Peyer's patch (tissue), 4 donors: ENCODE measurements at regions not wholly inside any gene's neighbourhood (a gene's known extent, or its start where the extent isn't known, plus 50 kb on each side); places are given as distances from the start of the nearest gene placed in this dataset.

Source experiments
- POLR2A ChIP-seq, 2 donors: fragments of 450-650 bp; IDR thresholded peaks; one replicate each; pipeline ENCODE4 v1.5.1; 2017; ENCODE audit warnings: antibody characterized with exemption in 2 of 2, mild to moderate bottlenecking in 2 of 2, moderate library complexity in 2 of 2
- TF ChIP-seq, protein P1 (sequence below), 6 experiments: fragments of 450-650 bp in 4 of 6; fragments of 200-600 bp in 2 of 6; sonication (generic) in 1 of 6; IDR thresholded peaks; one replicate each; pipeline ENCODE4 v1.5.1; 2017 to 2019; ENCODE audit warnings: antibody characterized with exemption in 6 of 6, mild to moderate bottlenecking in 3 of 6, moderate library complexity in 1 of 6

DNA sequence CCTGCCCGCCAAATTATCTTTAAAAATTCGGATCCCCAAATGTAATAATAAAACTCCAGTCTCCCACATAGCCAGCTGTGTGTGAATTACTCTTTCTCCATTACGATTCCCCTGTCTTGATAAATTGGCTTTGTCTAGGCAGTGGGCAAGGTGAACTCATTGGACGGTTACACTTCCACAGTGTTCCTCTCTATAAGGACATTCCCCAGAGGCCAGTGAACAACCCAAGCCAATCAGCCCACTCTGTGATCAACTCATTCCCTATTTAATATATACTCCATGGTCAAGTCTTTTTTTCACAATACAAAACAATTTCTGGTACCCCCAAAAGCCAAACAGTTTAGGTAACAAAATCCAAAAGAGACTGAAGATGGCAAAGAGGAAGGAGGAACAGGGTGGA is 90.5 kb upstream of the DAZL start:
- TF ChIP-seq, protein P1, sequence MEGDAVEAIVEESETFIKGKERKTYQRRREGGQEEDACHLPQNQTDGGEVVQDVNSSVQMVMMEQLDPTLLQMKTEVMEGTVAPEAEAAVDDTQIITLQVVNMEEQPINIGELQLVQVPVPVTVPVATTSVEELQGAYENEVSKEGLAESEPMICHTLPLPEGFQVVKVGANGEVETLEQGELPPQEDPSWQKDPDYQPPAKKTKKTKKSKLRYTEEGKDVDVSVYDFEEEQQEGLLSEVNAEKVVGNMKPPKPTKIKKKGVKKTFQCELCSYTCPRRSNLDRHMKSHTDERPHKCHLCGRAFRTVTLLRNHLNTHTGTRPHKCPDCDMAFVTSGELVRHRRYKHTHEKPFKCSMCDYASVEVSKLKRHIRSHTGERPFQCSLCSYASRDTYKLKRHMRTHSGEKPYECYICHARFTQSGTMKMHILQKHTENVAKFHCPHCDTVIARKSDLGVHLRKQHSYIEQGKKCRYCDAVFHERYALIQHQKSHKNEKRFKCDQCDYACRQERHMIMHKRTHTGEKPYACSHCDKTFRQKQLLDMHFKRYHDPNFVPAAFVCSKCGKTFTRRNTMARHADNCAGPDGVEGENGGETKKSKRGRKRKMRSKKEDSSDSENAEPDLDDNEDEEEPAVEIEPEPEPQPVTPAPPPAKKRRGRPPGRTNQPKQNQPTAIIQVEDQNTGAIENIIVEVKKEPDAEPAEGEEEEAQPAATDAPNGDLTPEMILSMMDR (IDR thresholded peaks at IDR 0.05), result no peak
- no peak for TF ChIP-seq POLR2A (IDR thresholded peaks at IDR 0.05)
